ENCODE measurements at regions not wholly inside any gene's neighbourhood (a gene's known extent, or its start where the extent isn't known, plus 50 kb on each side); places are given as distances from the start of the nearest gene placed in this dataset.
"Not testable (repeated sequence)": the region's sequence is repeated elsewhere in the genome, so short reads cannot be mapped to it uniquely, and the experiment has no call there.

- not testable (repeated sequence) for FAIRE-seq
Observed at GRCh38 chrX:71822314-71822713, 59.2 kb downstream of the CXorf49B start.

- no peak for FAIRE-seq
Observed at GRCh38 chrX:71823391-71824057, 60.4 kb downstream of the CXorf49B start.

- no peak for FAIRE-seq
Observed at GRCh38 chrX:71828086-71828485, 64.9 kb downstream of the CXorf49B start.

GRCh38 chrX:71838092-71838491 is 72.6 kb upstream of the NHSL2 start:
- not testable (repeated sequence) for FAIRE-seq

- no peak for FAIRE-seq
Observed at GRCh38 chrX:71846429-71846828, 64.2 kb upstream of the NHSL2 start.

GRCh38 chrX:71852182-71852581 is 58.5 kb upstream of the NHSL2 start:
- FAIRE-seq = no peak

- peak; percentile 71 for FAIRE-seq
Observed at GRCh38 chrX:71859637-71860036, 51.0 kb upstream of the NHSL2 start.

All from G401.6 (cell line).